Body of pancreas (tissue), 4 donors: ENCODE measurements at regions not wholly inside any gene's neighbourhood (a gene's known extent, or its start where the extent isn't known, plus 50 kb on each side); places are given as distances from the start of the nearest gene placed in this dataset.

Experiments used
- CTCF ChIP-seq, 7 experiments: fragments of 450-650 bp in 4 of 7; fragments of 200-600 bp in 3 of 7; sonication (generic) in 3 of 7; IDR thresholded peaks; one replicate each; pipeline ENCODE4 v1.5.1; 2016 to 2019; ENCODE audit warnings: antibody characterized with exemption in 7 of 7
- POLR2A ChIP-seq, 3 donors: fragments of 450-650 bp; IDR thresholded peaks; one replicate each; pipeline ENCODE4 v1.6.1; 2016; ENCODE audit warnings: antibody characterized with exemption in 3 of 3, mild to moderate bottlenecking in 2 of 3

GRCh38 chr5:145247745-145248040, 587.4 kb downstream of the PRELID2 start:
- TF ChIP-seq CTCF (IDR thresholded peaks at IDR 0.05), result no peak
- no peak for TF ChIP-seq POLR2A (IDR thresholded peaks at IDR 0.05)
